Stimulated activated CD8-positive, alpha-beta memory T cell treated with anti-CD3 and anti-CD28 coated beads, Interleukin-7, amount 100 ng/mL, for 1 hour (primary cell): ENCODE measurements at regions not wholly inside any gene's neighbourhood (a gene's known extent, or its start where the extent isn't known, plus 50 kb on each side); places are given as distances from the start of the nearest gene placed in this dataset.
"Not testable (repeated sequence)": the region's sequence is repeated elsewhere in the genome, so short reads cannot be mapped to it uniquely, and the experiment has no call there.

Experiments used
- DNase-seq, 2 donors: peaks; one replicate each; pipeline ENCODE4 v3.0.0-alpha.2; 2020; ENCODE audit warnings: low read depth in 2 of 2

DNA sequence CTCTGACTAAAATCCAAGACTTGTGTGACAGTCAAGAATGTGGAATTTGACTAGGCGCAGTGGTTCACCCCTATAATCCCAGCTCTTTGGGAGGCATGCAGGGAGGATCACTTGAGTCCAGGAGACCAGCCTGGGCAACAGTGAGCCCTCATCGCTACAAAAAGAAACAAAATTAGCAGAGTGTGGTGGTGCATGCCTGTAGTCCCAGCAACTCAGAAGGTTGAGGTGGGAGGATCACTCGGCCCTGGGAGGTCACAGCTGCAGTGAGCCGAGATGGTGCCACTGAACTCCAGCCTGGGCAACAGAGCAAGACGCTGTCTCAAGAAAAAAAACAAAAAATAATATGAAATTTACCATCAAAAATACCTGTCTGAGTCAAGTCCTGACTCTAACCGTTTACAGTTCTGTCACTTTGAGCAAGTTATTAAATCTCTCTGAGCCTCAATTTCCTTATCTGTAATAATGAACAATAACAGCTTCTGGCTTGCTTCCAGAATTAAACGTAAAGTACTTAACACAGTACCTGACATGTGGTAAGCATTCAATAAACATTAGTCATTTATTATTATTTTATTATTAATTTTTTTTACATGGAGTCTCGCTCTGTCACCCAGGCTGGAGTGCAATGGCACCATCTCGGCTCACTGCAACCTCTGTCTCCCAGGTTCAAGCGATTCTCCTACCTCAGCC is 204.6 kb upstream of the TSC22D1 start:
- no peak for DNase-seq

DNA sequence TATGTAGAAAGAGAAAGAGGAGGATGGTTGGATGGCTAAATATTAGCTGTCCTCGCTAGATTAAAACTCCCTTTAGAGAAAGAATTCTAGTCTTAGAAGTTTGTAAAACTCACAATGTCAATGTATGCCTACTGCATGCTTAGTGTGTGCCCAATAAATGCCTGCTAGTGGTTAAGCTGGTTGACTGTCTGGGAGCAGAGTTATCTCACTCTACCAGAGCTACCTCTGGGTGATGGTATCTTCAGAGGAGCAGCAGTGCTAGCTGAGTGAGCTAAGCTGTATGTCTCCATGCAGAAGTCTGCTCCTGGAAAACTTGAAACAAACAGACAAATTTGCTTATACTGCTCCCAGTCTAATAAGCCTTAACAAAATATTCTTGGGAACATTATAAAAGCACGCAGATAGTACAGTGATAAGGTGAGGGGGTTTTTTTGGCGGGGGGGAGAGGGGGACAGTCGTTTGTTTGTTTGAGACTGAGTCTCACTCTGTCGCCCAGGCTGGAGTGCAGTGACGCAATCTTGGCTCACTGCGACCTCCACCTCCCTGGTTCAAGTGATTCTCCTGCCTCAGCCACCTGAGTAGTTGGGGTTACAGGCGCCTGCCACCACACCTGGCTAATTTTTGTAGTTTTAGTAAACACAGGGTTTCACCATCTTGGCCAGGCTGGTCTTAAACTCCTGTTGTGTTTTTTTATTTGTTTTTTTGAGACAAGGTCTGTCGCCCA is 202.8 kb upstream of the TSC22D1 start:
- no peak for DNase-seq

- DNase-seq = not testable (repeated sequence)
These were observed 199.2 kb upstream of the TSC22D1 start for GRCh38 chr13:44775290-44775689.

GRCh38 chr13:44770951-44771350 is 194.8 kb upstream of the TSC22D1 start:
- DNase-seq = no peak

GRCh38 chr13:44769686-44770085 is 193.6 kb upstream of the TSC22D1 start:
- no peak for DNase-seq

DNA sequence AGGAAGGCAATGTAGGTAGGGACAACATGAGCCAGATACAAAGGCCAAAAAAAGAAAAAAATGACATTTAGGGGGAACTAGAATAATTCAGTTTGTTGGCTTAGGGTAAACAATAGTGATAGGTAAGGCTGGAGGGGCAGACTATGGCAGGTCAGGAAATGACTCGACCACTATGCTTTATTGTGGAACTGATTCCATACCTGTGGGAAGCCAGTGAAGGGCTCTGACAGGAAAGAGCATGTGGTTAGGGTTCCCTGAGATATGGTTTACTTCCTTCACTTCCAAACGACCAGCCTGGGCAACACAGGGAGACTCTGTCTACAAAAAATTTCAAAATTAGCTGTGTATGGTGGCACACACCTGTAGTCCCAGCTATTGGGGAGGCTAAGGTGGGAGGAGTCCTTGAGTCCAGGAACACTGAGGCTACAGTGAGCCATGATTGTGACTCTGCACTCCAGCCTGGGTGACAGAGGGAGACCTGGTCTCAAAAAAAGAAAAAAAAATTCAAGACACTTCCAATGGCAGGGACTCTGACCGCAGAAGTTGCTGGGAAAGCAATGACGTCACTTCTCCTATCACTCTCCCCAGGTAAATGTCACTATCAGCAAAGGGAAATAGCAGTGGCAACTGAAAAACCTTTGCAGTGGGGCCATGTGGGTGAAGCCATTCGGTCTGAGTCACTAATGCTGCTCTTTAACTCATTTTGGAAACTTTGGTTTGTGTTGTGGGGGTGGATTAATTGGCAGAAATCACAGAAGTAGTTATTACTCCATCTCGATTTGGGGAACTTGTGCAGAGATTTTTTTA is 192.8 kb upstream of the TSC22D1 start:
- DNase-seq = no peak

DNA sequence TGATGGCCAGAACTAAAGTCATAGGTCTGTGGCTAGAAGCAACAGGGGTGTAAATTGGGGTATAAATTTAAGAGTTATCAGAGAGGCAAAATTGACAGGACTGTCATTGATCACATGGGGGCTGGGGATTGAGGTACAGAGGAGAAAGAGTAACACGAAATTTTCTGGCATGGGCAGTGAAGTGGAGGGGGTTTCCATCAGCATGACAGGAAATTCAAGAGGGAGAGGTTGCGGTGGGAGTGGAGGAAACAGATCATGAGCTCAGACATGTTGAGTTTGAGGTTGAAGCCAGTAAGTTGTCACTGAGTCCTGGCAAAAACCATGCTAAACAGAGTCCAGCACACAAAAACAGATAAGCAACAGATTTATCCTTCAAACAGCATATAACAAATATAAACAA is 192.1 kb upstream of the TSC22D1 start:
- no peak for DNase-seq

DNA sequence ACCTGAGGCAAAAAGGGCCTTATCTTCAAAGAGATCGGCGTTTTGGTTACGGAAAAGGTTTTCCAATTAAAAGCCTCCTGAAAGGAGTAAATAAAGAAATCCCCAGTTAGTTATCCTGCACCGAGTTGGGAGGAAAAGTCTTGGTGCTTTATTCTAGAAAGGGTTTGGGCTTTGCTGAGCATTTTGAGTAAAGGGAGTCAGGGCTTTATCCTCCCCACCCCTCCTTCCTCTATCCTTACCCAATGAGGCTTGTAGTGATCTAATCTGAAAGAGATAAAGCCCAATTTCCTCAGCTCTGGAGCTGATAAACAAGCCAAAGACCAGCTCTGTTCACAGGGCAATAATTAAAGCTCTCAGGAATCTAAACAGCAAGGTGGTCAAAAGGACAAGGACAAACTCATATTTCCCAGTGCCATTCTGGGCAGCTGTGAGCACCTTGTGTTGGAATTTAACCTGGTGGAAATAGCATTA is 188.9 kb upstream of the TSC22D1 start:
- DNase-seq = no peak

DNA sequence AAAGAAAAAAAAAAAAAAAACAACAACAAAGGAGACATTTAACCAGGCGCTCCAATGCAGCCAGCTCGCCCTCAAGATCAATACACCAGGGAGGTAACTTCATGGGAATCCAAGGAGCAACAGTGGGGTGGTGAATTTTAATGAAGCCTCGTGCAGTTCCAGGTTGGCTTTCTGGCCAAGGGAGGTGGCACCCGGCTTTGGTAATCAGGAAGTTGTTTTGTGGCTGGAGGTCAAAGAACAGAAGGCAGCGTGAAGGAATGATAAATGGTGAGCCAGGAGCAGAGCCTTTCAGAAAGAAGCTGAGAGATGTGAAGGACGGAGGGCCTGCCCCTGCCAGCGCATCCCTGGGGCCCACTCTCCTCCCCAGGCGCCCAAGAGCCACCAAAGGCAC is 188.2 kb upstream of the TSC22D1 start:
- DNase-seq = no peak

DNA sequence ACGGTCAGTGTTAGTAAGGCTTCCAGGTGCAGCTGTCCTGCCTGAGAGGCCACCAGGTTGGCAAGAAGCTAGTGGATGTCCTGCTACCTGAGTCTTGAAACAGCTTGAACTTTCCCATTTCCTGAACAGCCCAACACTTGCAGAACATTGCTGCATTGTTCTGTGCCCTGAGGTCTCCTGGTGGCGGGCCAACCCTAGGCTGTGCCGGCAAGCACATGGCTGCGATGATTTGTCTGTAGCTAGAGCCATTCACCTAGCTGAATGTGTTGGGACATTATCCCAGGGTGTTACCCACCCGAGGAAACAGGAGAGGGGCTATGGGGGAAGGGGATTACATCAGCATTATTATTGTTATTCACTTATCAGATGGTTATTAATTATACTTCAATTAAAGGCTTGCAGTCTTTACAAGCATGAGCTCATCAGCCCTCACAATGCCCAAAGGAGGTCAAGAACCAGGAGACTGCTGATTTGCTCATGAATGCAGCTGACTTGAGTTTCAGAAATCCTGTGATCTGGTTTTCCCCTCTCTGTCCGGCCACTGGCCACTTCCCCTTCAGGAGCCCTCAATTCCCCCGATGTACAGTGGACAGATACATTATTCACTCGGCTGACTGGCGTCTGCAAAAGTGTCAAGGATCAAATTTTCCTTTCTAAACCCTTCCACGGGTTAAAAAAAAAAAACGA is 187.6 kb upstream of the TSC22D1 start:
- DNase-seq = no peak

GRCh38 chr13:44762911-44763310 is 186.8 kb upstream of the TSC22D1 start:
- no peak for DNase-seq

DNA sequence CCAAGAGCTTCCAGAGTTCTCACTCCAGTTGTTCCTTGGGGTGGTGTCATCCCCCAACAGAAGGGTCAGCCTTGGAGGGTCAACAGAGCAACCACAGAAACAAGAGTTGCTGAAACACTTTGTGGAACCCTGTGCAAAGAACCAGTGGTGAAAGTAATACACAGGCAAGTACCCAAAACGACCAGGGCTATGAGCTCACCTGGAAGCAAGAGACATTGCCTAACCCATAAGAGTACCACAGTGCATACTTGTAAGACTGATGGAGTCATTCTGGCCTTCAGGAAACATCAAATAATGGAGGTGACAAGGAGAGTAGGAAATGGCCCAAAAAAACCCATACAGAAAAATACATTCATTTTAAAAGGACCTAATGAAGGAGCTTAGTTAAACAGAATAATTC is 184.3 kb upstream of the TSC22D1 start:
- DNase-seq = no peak

DNA sequence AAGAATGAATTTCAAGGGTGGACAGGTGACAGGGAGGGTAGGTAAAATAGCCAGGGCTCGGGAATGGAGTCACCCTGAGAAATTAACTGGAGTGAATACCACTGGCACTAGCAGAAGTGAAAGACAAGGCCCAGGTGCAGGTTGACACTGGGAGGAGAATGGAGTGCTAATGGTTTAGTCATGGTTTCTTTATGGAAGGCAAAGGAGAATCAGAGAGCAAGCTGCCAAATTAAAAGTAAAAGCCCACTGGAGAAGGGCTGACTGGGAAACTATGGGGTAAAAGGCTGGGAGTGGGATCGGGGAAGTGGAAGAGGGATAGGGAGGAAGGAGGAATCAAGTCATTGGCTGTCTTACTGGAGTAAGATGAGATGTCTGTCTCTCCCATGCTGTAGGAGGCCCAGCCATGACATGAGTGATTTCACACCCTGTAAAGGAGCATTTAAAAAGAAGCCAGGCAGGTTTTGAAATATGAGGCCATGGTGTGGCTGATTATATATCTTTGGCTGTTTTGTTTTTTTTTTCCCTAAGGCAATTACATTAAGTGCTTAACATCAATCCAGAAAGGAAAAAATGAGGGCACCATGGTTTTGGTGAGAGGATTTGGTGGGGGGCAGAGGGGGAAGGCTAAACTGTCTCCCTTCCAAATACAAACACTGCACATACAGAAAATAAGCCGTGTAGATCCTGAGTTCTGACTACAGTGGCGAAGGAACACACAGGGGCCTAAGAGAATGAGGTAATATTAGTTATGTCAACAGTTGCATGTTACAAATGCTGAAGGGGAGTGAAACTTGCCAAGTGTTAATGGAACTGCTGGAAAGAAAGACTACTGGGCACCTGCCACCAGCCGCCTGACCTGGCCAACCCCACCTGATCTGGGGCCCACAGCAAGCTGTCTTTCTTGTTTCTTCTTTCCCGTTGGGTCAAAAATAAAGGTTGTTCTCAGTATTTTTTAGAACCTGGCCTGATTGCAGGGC is 183.5 kb upstream of the TSC22D1 start:
- no peak for DNase-seq

- DNase-seq = no peak
These were observed 182.7 kb upstream of the TSC22D1 start for GRCh38 chr13:44758630-44759383.

GRCh38 chr13:44757671-44758070 is 181.5 kb upstream of the TSC22D1 start:
- no peak for DNase-seq

DNA sequence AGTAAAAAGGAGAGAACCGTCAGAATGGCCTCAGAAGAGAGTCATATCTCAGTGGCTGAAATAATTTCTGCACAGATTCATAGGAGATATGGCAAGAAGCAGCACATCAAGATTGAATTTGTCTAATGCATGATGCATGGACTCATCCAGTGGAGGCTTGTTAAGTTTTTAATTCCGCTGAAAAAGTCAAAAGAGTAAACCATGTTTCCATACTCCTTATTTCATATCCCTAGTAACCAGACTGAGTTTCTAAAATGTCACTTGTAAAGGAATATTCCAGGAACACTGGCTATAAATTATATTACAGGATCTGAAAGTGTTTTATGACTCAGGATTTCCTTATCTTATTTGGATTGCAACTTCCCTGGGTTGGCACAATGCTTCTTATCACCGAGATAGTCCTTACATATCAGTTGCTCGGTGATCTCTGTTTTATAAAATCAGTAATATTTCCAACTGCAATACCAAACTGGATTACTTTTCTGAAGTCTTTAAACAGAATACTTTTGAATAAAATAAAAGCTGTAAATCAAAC is 180.2 kb upstream of the TSC22D1 start:
- no peak for DNase-seq

- no peak for DNase-seq
These were observed 179.7 kb upstream of the TSC22D1 start for GRCh38 chr13:44755872-44756271.

DNA sequence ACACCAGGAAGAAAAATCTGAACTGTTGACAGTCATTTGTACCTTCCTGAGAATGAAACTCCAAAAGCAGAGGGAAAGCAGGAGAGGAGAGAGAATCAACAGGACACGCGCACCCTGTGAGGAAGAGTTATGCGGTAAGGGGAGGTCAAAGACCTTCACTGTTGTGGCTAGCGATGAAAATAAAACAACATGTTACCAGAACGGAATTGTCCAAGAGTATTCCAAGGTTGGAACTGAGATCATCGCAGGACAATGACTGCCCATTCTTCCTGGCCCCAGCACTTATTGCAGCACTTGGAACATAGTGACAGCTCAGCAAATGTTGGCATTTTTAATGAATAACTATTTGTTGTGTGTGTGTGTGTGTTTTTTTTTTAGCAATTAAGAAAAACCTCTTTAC is 176.0 kb upstream of the TSC22D1 start:
- DNase-seq = no peak

DNA sequence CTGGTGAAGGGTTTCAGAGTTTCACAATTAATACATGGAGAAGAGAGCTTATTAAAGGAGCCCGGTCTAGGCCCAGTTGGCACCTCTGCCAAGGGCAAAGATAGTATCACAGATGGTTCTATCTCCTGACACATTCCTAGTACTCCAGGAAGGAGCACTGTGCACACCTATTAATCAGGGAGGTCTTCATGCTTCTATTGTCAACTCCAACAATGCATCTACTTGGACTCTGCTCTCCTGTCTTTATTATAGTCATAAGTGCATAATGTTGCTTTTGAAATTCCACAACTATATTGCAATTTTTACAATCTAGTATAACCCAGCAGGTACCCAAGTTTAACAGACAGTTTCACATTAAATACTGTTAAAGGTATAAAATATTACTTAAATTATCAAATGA is 174.5 kb upstream of the TSC22D1 start:
- no peak for DNase-seq

DNA sequence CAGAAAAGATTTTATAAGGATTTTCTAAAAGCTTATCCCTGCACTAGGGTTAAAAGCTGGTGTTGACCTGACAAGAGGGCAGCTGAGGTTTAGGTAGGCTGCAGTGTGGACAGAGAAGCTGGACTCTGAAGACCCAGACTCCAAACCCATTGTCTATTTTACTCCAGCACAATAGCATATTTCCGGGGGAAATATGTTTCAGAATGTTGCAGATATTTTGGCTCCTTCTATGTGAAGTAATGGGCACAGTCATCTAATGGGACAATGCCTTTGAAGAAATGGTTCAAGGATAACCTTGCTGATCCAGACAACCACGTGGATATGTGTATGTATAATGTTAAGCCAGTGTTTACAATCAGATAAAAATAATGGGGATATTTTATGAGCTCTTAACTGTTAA is 173.8 kb upstream of the TSC22D1 start:
- DNase-seq = no peak
